GM23338 (cell line): ENCODE measurements at regions not wholly inside any gene's neighbourhood (a gene's known extent, or its start where the extent isn't known, plus 50 kb on each side); places are given as distances from the start of the nearest gene placed in this dataset.

Source experiments
- POLR2AphosphoS5 ChIP-seq: IDR thresholded peaks from 2 replicates; pipeline ENCODE4 v1.6.1; 2016; ENCODE audit warnings: antibody characterized with exemption, low read depth
- STAT1 ChIP-seq: IDR thresholded peaks from one replicate; pipeline ENCODE4 v1.6.1; 2016; ENCODE audit warnings: antibody characterized with exemption; ENCODE audit not compliant: unreplicated experiment
- TF ChIP-seq, protein P1 (sequence below), 2 experiments: fragments of 200-600 bp in 1 of 2; sonication (generic) in 1 of 2; conservative IDR thresholded peaks; 2 replicates each; pipeline versions ENCODE4 v1.5.1 to v1.6.1; 2016 to 2017; ENCODE audit warnings: antibody characterized with exemption in 2 of 2, low read depth in 2 of 2, mild to moderate bottlenecking in 2 of 2, moderate library complexity in 1 of 2

DNA sequence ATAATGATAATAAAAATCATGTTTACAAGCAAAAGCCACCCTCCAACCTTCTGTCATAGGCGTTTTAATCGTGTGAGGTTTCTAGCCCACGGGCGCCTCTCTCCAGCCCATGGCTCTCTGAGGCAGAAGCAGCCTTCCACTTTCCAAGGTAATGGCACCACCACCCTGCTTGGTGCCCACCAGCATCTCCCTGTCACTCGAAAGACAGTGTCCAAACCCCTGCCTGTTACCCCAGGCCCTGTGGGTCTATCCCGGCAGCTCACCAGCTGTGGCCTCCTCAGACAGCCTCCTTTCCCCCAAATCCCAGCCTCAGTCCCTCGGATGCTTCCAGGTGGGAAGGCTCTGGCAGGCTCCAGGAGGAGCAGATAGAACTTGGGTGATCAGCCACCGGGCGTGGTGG, 123.8 kb upstream of the LPCAT1 start:
- TF ChIP-seq, protein P1, sequence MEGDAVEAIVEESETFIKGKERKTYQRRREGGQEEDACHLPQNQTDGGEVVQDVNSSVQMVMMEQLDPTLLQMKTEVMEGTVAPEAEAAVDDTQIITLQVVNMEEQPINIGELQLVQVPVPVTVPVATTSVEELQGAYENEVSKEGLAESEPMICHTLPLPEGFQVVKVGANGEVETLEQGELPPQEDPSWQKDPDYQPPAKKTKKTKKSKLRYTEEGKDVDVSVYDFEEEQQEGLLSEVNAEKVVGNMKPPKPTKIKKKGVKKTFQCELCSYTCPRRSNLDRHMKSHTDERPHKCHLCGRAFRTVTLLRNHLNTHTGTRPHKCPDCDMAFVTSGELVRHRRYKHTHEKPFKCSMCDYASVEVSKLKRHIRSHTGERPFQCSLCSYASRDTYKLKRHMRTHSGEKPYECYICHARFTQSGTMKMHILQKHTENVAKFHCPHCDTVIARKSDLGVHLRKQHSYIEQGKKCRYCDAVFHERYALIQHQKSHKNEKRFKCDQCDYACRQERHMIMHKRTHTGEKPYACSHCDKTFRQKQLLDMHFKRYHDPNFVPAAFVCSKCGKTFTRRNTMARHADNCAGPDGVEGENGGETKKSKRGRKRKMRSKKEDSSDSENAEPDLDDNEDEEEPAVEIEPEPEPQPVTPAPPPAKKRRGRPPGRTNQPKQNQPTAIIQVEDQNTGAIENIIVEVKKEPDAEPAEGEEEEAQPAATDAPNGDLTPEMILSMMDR (conservative IDR thresholded peaks at IDR 0.05; ENCODE audit: low read depth in 2 of 2) = no peak
- no peak for TF ChIP-seq STAT1
- no peak for TF ChIP-seq POLR2AphosphoS5
